Osteoblast (primary cell): ENCODE measurements at regions not wholly inside any gene's neighbourhood (a gene's known extent, or its start where the extent isn't known, plus 50 kb on each side); places are given as distances from the start of the nearest gene placed in this dataset.

Source experiments
- DNase-seq: peaks from one replicate; pipeline ENCODE4 v3.0.0; 2011; ENCODE audit warnings: low spot score, mixed read lengths; ENCODE audit not compliant: insufficient read length; ENCODE audit errors: missing footprints
- H2AFZ ChIP-seq: 2 replicates; pipeline ENCODE4 v1.6.0; 2011; ENCODE audit warnings: mild to moderate bottlenecking, low read length
- H3K27ac ChIP-seq: 2 replicates; pipeline ENCODE4 v1.5.1; 2011; ENCODE audit warnings: mild to moderate bottlenecking, low read depth, low read length, moderate library complexity
- H3K27me3 ChIP-seq: 2 replicates; pipeline ENCODE4 v1.6.0; 2012; ENCODE audit warnings: mild to moderate bottlenecking, control low read depth, inconsistent platforms, low read length, moderate library complexity; ENCODE audit not compliant: insufficient read depth
- H3K36me3 ChIP-seq: 2 replicates; pipeline ENCODE4 v1.5.1; 2011; ENCODE audit warnings: mild to moderate bottlenecking, low read length, control low read depth, moderate library complexity; ENCODE audit not compliant: insufficient read depth
- H3K4me1 ChIP-seq: 2 replicates; pipeline ENCODE4 v1.5.1; 2011; ENCODE audit warnings: mild to moderate bottlenecking, low read length, control low read depth, moderate library complexity; ENCODE audit not compliant: insufficient read depth
- H3K4me2 ChIP-seq: 2 replicates; pipeline ENCODE4 v1.6.0; 2011; ENCODE audit warnings: mild to moderate bottlenecking, low read length; ENCODE audit not compliant: insufficient read depth
- H3K4me3 ChIP-seq: fragments of 200-600 bp; sonication (generic); 3 replicates; pipeline ENCODE4 v1.5.1; 2012; ENCODE audit warnings: mild to moderate bottlenecking, low read length, inconsistent platforms; ENCODE audit not compliant: insufficient read depth
- H3K79me2 ChIP-seq: 2 replicates; pipeline ENCODE4 v1.6.0; 2012; ENCODE audit warnings: mild to moderate bottlenecking, low read length, control low read depth, inconsistent platforms; ENCODE audit not compliant: insufficient read depth
- H3K9me3 ChIP-seq: 2 replicates; pipeline ENCODE4 v1.5.1; 2011; ENCODE audit warnings: low read depth, low read length, control low read depth
- H4K20me1 ChIP-seq: 2 replicates; pipeline ENCODE4 v1.6.0; 2012; ENCODE audit warnings: mild to moderate bottlenecking, low read length, control low read depth; ENCODE audit not compliant: insufficient read depth
- TF ChIP-seq, protein P1 (sequence below): IDR thresholded peaks from 2 replicates; pipeline ENCODE4 v1.5.1; 2011; ENCODE audit warnings: mild to moderate bottlenecking, low read depth, low read length, moderate library complexity; ENCODE audit errors: extremely low read depth

DNA sequence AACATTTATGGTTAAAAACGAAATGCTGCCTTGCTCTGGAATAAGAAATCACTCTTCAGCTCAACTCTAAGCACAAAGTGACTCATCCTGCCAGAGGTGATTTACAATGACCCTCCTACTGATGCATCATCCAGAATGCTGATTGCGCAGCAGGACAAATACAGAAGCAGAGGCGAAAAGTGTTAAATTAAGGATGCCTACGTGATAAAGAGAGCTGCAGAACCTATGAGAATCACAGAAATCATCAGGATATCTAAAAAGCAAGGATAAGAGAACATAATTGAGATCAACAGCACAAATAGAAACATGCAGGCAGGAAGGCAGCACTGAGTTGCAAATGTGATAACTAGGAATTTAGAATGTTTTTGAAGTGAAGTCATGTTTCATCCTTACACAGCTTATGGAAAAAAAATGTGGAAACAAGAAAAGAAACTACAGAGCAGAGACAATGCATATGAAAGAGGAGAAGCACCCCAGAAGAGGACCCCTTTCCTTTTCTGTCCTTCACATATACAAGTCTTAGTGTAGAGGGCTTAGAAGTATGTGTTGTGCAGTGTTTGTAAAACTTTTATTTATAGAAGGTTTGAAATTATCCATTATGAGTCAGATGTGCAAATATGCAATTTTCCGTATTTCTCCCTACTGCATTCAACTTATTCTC, 188.4 kb downstream of the SLC7A11 start:
- H3K36me3 ChIP-seq = no peaks in the 10 kb centered on the region

DNA sequence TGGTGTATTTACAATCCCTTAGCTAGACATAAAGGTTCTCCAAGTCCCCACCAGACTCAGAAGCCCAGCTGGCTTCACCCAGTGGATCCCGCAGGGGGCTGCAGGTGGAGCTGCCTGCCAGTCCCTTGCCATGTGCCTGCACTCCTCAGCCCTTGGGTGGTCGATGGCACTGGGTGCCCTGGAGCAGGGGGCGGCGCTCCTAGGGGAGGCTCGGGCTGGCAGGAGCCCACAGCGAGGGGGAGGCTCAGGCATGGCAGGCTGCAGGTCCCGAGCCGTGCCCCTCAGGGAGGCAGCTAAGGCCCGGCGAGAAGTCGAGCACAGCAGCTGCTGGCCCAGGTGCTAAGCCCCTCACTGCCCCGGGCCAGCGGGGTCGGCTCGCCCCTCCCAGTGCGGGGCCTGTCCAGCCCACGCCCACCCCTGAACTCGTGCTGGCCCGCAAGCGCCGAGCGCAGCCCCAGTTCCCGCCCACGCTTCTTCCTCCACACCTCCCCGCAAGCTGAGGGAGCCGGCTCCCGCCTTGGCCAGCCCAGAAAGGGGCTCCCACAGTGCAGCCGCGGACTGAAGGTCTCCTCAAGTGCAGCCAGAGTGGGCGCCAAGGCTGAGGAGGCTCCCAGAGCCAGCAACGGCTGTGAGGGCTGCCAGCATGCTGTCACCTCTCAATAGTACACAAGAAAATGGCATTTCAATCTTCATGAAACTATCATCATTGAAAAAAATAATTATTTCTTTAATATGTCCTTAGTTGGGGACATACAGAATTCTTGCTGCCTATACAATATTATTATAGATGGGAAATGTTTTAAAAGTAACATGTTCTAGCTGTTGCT, 189.1 kb downstream of the SLC7A11 start:
- Histone ChIP-seq H3K4me2 (peak overlapping the region; percentile 89), H3K27me3 (no peaks in the 10 kb centered on the region), H3K4me1 (peaks cover 49% of the 10 kb centered on the region), H2AFZ (no peak overlapping the region), H4K20me1 (no peaks in the 10 kb centered on the region), H3K9me3 (no peaks in the 10 kb centered on the region), H3K79me2 (no peaks in the 10 kb centered on the region), H3K4me3 (no peak overlapping the region), H3K36me3 (no peaks in the 10 kb centered on the region), H3K27ac (peak overlapping the region; percentile 71)
- no peak for DNase-seq
- TF ChIP-seq, protein P1, sequence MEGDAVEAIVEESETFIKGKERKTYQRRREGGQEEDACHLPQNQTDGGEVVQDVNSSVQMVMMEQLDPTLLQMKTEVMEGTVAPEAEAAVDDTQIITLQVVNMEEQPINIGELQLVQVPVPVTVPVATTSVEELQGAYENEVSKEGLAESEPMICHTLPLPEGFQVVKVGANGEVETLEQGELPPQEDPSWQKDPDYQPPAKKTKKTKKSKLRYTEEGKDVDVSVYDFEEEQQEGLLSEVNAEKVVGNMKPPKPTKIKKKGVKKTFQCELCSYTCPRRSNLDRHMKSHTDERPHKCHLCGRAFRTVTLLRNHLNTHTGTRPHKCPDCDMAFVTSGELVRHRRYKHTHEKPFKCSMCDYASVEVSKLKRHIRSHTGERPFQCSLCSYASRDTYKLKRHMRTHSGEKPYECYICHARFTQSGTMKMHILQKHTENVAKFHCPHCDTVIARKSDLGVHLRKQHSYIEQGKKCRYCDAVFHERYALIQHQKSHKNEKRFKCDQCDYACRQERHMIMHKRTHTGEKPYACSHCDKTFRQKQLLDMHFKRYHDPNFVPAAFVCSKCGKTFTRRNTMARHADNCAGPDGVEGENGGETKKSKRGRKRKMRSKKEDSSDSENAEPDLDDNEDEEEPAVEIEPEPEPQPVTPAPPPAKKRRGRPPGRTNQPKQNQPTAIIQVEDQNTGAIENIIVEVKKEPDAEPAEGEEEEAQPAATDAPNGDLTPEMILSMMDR = no peak

More for the DNA sequence above, 188.4 kb downstream of the SLC7A11 start:
- peak; percentile 95 for DNase-seq
- H3K9me3 ChIP-seq = no peaks in the 10 kb centered on the region
- peaks cover 49% of the 10 kb centered on the region for H3K4me1 ChIP-seq
- peak overlapping the region; percentile 89 for H3K4me2 ChIP-seq
- H3K27me3 ChIP-seq = no peaks in the 10 kb centered on the region
- peak overlapping the region; percentile 12 for H2AFZ ChIP-seq
- no peaks in the 10 kb centered on the region for H4K20me1 ChIP-seq
- H3K79me2 ChIP-seq = no peaks in the 10 kb centered on the region
- peak overlapping the region; percentile 71 for H3K27ac ChIP-seq
- TF ChIP-seq, protein P1 = no peak
- H3K4me3 ChIP-seq = peak overlapping the region; percentile 61

DNA sequence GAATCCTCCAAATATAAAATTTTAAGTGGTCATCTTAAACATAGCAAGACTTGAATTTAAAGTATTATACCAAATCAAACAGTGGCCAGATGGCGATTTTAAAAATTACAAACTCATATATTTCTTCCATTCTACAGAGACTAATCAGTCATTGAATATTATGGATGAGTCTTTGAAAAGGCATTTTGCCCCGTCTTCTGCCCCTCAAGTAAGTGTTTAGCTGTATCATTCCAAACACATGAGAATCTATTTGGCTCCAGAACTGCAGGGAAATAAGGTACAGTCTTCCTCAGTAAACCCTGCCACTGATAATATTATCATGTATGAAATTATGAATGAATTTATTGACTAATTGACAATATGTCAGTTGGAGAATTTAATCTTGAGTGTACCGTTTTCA, 191.0 kb downstream of the SLC7A11 start:
- H3K4me1 ChIP-seq = peaks cover 49% of the 10 kb centered on the region
- H3K79me2 ChIP-seq = no peaks in the 10 kb centered on the region
- H3K4me3 ChIP-seq = no peak overlapping the region
- no peaks in the 10 kb centered on the region for H3K27me3 ChIP-seq
- DNase-seq = peak; percentile 68
- TF ChIP-seq, protein P1 = no peak
- H4K20me1 ChIP-seq = no peaks in the 10 kb centered on the region
- no peaks in the 10 kb centered on the region for H3K36me3 ChIP-seq
- no peak overlapping the region for H3K4me2 ChIP-seq
- H3K9me3 ChIP-seq = no peaks in the 10 kb centered on the region
- no peak overlapping the region for H3K27ac ChIP-seq
- no peak overlapping the region for H2AFZ ChIP-seq

DNA sequence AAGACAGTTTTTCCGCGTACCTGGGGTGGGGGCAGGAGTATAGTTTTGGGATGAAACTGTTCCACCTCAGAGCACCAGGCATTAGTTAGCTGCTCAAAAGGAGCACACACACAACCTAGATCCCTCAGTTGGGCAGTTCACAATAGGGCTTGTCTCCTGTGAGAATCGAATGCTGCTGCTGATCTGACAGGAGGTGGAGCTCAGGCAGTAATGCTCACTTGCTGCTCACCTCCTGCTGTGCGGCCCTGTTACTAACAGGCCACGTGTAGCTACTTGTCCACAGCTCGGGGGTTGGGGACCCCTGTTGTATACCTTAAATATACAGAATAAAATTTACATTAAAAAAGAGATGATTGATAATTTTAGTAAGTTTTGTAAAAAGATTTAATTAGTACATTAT, 191.5 kb downstream of the SLC7A11 start:
- Histone ChIP-seq H3K79me2 (no peaks in the 10 kb centered on the region), H3K4me1 (peaks cover 44% of the 10 kb centered on the region), H3K27me3 (no peaks in the 10 kb centered on the region), H4K20me1 (no peaks in the 10 kb centered on the region), H3K4me2 (no peak overlapping the region), H2AFZ (peak overlapping the region; percentile 5), H3K4me3 (no peak overlapping the region), H3K27ac (no peak overlapping the region), H3K9me3 (no peaks in the 10 kb centered on the region), H3K36me3 (no peaks in the 10 kb centered on the region)
- no peak for DNase-seq
- TF ChIP-seq, protein P1 = no peak
